Activated CD4-positive, alpha-beta T cell treated with anti-CD3 and anti-CD28 coated beads, Interleukin-2, amount 50 U/mL, for 48 hours (primary cell): ENCODE measurements at regions not wholly inside any gene's neighbourhood (a gene's known extent, or its start where the extent isn't known, plus 50 kb on each side); places are given as distances from the start of the nearest gene placed in this dataset.

Source experiments
- DNase-seq, 2 experiments: peaks; one replicate each; pipeline ENCODE4 v3.0.0-alpha.2; 2020

GRCh38 chrX:130974323-130974722, 71.3 kb upstream of the ENOX2 start:
- DNase-seq, result no peak

DNA sequence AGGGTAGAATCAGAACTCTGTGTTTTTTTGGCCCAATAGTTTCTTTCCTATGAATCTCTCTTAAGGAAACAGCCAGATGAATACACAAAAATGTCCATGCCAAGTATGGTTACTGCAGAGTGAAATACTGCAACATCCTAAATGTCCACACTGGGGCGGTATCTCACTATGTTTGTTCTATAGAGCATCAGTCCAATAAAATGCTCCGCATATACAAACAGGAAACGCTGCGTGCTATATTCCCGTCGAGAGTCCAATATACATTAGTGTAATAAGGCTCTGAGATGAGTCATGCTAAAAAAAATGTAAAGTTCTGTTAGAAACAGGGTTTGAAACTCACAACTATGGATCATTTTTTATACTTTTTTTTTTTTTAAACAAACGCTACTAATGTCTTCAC, 72.9 kb upstream of the ENOX2 start:
- peak; percentile 4 to 28 for DNase-seq

DNA sequence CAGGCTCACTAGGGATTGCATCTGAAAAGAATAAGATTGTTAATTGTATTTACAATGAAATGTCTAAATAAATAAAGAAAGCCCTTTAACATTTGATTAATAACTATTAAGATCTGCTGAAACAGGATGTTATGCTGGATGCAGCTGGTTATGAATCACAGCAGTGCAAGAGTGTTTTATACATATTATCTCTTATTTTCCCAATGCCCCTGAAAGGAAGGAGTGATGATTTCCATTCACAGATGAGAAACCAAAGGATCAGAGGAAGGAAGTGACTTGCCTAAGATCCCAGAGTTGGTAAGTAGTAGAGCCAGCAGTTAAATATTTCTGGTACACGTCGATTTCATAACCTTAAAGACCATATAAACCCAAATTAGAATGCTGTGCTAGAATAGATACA, 76.3 kb upstream of the ARHGAP36 start:
- no peak for DNase-seq

GRCh38 chrX:130984782-130985181, 73.4 kb upstream of the ARHGAP36 start:
- DNase-seq, result no peak

DNA sequence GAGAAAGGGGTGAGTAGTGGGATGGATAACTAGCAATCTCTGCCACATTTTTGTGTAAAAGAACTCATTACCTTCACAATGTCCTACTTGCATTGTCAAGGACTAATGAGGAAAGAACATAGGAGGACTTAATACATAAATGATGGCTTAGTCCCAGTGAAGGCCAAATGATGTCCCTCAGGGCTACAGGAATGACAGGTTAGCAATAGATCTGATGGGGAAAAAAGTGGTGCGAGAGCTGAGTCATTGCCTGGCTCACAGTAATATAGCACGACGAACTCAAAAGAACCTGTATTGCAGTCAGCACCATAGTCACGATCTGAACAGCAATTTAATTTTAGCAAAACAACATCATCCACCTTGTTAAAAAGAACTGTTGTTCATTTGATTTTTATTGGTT, 70.9 kb upstream of the ARHGAP36 start:
- no peak for DNase-seq

- DNase-seq, result no peak
Measured at GRCh38 chrX:130990723-130991122, 67.4 kb upstream of the ARHGAP36 start.

GRCh38 chrX:130994671-130995070, 63.5 kb upstream of the ARHGAP36 start:
- peak; percentile 6 to 13 for DNase-seq

DNA sequence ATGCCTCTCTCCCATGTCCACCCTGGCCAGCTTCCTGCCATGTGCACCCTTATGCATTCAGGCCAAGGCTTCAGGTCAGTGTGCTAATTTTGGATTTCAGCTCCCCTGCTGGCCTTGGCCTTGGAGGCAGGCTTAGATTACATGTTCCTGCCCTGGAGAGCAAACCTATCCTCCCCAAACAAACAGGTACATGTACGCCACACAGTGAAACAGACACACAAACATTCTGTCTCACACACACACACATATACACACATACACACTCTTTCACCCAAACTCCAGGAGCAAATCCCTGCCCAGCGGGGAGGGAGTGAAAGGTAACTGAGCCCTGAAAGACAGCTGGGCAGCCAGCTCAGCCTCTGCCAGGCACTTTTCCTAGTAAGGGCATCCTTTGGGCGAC, 62.7 kb upstream of the ARHGAP36 start:
- no peak for DNase-seq

GRCh38 chrX:130997314-130997713, 60.8 kb upstream of the ARHGAP36 start:
- DNase-seq, result no peak

- DNase-seq, result no peak
Measured at GRCh38 chrX:130999360-130999759, 58.8 kb upstream of the ARHGAP36 start.
